ENCODE measurements at regions not wholly inside any gene's neighbourhood (a gene's known extent, or its start where the extent isn't known, plus 50 kb on each side); places are given as distances from the start of the nearest gene placed in this dataset.
"Not testable (repeated sequence)": the region's sequence is repeated elsewhere in the genome, so short reads cannot be mapped to it uniquely, and the experiment has no call there.

GRCh38 chr9:129547869-129548570 lies 72.9 kb downstream of the C9orf50 start:
- no peak for TF ChIP-seq CTCF (conservative IDR thresholded peaks at IDR 0.05; ENCODE audit: low read depth)
- H3K27ac ChIP-seq, result no peak overlapping the region
- ChIA-PET CTCF (no interaction called here), POLR2A (ENCODE audit: low non-redundant PET) (interaction anchor here (0.5 kb wide), 1 partner anchor 368 kb away, joined by 6 read pairs; no protein-coding TSS in a partner anchor)
- DNase-seq (ENCODE audit: low spot score), result no peak

DNA sequence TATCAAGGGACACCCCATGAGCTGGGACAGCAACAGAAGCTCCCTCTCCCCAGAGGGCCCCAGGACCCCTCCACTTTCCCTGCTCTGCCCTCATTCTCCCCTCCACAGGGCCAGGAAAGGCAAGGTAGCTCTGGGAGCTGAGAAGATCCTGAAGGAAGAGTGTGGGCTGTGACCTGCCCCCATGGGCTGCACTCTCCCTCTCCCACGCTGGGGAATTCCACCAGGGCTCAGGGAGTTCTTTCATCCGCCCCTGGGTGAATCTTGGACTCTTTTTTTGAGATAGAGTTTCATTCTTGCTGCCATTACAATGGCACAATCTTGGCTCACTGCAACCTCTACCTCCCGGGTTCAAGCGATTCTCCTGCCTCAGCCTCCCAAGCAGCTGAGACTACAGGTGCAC lies 73.8 kb downstream of the C9orf50 start:
- no peak overlapping the region for H3K27ac ChIP-seq
- ChIA-PET POLR2A (ENCODE audit: low non-redundant PET) (no interaction called here), CTCF (interaction anchor here (0.5 kb wide), 1 partner anchor 13 kb away, joined by 3 read pairs; no protein-coding TSS in a partner anchor)
- DNase-seq (ENCODE audit: low spot score), result no peak
- no peak for TF ChIP-seq CTCF (conservative IDR thresholded peaks at IDR 0.05; ENCODE audit: low read depth)

DNA sequence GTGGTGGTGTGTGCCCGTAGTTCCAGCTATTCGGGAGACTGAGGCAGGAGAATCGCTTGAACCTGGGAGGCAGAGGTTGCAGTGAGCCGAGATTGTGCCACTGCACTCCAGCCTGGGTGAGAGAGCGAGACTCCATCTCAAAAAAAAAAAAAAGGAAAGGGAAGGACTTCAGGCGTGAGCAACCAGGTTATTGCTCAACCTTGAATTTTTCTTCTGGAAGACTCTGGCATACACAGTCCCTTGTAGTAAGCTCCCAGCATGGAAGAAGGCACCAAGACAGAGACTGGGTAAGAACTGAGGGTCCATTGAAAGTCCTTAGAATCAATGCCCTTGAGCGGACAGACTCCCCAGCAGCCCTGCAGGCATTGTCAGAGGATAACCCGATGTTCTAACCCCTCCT lies 75.0 kb downstream of the C9orf50 start:
- H3K27ac ChIP-seq; DNase-seq (ENCODE audit: low spot score); POLR2A ChIA-PET (ENCODE audit: low non-redundant PET); CTCF ChIA-PET: not testable (repeated sequence)

DNA sequence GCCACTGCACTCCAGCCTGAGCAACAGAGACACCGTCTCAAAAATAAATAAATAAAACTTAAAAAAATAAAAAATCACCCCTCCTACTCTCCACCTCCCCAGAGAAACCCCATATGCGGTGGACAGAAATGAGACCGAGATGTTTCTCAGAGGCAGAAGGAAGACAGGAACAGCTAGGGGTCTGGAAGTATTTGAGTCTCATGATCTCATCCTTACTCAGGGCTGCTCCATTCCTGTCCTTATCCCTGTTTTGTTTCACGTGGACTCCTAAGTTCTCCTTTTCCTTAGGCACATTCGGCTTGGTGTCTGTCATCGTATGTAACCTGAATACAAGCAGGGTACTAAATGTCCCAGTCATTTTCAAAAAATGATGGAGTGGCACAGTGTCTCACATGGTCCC lies 76.1 kb downstream of the C9orf50 start:
- H3K27ac ChIP-seq, result no peak overlapping the region
- no peak for TF ChIP-seq CTCF (conservative IDR thresholded peaks at IDR 0.05; ENCODE audit: low read depth)
- CTCF ChIA-PET, result interaction anchor here (0.7 kb wide), 1 partner anchor 1293 kb away, joined by 3 read pairs; no protein-coding TSS in a partner anchor
- POLR2A ChIA-PET (ENCODE audit: low non-redundant PET), result no interaction called here
- DNase-seq (ENCODE audit: low spot score), result no peak

- no peak overlapping the region for H3K27ac ChIP-seq
- no peak for TF ChIP-seq CTCF (conservative IDR thresholded peaks at IDR 0.05; ENCODE audit: low read depth)
- CTCF ChIA-PET, result no interaction called here
- DNase-seq (ENCODE audit: low spot score), result peak; percentile 46
- POLR2A ChIA-PET (ENCODE audit: low non-redundant PET), result no interaction called here
Observed at GRCh38 chr9:129542741-129543140, 78.2 kb downstream of the C9orf50 start.

GRCh38 chr9:129541270-129541669 lies 79.6 kb downstream of the C9orf50 start:
- ChIA-PET POLR2A (ENCODE audit: low non-redundant PET) (no interaction called here), CTCF (no interaction called here)
- no peak for DNase-seq (ENCODE audit: low spot score)
- no peak for TF ChIP-seq CTCF (conservative IDR thresholded peaks at IDR 0.05; ENCODE audit: low read depth)
- H3K27ac ChIP-seq, result no peak overlapping the region

DNA sequence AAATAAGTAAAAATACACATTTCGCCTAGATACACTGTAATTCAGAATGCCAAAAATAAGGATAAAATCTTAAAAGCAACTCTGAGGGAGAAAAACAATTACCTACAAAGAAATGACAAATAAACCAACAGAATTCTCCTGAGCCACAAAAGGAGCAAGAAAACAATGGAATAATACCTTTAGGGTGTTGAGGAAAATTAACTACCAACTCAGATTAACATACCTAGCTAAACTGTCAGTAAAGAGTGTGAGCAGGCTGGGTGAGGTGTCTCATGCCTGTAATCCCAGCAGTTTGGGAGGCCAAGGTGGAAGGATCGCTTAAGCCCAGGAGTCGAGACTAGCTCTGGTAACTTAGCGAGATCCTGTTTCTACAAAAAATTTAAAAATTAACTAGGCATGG lies 81.5 kb downstream of the C9orf50 start:
- H3K27ac ChIP-seq, result no peak overlapping the region
- POLR2A ChIA-PET (ENCODE audit: low non-redundant PET), result no interaction called here
- no peak for DNase-seq (ENCODE audit: low spot score)
- CTCF ChIA-PET, result interaction anchor here (0.7 kb wide), 1 partner anchor 393 kb away, joined by 3 read pairs; no protein-coding TSS in a partner anchor
- no peak for TF ChIP-seq CTCF (conservative IDR thresholded peaks at IDR 0.05; ENCODE audit: low read depth)

DNA sequence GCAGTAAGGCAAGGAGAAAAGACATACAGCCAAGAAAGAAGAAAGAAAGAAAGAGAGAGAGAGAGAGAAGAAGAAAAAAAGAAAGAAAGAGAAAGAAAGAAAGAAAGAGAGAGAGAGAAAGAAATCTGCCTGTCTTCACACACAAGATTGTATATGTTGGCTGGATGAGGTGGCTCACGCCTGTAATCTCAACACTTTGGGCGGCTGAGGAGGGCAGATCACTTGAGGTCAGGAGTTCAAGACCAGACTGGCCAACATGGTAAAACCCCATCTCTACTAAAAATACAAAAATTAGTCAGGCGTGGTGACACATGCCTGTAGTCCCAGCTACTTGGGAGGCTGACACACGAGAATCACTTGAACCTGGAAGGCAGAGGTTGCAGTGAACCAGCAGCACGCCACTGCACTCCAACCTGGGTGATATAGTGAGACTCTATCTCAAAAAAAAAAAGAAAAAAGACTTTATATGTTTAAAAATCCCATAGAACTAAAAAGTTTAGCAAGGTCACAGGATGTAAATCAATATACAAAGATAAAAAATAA lies 89.0 kb downstream of the C9orf50 start:
- POLR2A ChIA-PET (ENCODE audit: low non-redundant PET); H3K27ac ChIP-seq; DNase-seq (ENCODE audit: low spot score): not testable (repeated sequence)
- CTCF ChIA-PET, result interaction anchor here (0.6 kb wide), 1 partner anchor 22 kb away, joined by 3 read pairs; no protein-coding TSS in a partner anchor

DNA sequence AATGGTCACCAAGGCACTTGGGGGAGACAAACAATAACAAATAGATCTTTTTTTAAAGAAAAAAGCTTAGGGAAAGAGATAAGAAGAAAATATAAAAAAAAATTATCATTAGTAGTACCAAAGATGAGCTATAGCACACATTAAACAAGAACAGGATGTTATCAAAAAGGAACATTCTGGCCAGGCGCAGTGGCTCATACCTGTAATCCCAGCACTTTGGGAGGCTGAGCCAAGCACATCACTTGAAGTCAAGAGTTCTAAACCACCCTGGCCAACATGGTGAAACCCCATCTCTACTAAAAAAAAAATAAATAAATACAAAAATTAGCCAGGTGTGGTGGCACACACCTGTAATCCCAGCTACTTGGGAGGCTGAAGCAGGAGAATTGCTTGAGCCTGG lies 92.9 kb downstream of the C9orf50 start:
- DNase-seq (ENCODE audit: low spot score); CTCF ChIA-PET; POLR2A ChIA-PET (ENCODE audit: low non-redundant PET); H3K27ac ChIP-seq: not testable (repeated sequence)
